ENCODE measurements at regions not wholly inside any gene's neighbourhood (a gene's known extent, or its start where the extent isn't known, plus 50 kb on each side); places are given as distances from the start of the nearest gene placed in this dataset.

GRCh38 chr18:76640438-76640837, 145.4 kb upstream of the ZNF516 start:
- no peak for DNase-seq (ENCODE audit: low spot score)
- TF ChIP-seq CTCF (IDR thresholded peaks at IDR 0.05; ENCODE audit: extremely low read depth, missing control alignments): no peak

- no peak for DNase-seq (ENCODE audit: low spot score)
- no peak for TF ChIP-seq CTCF (IDR thresholded peaks at IDR 0.05; ENCODE audit: extremely low read depth, missing control alignments)
Observed at GRCh38 chr18:76634564-76634963, 139.5 kb upstream of the ZNF516 start.

GRCh38 chr18:76633588-76634269, 138.7 kb upstream of the ZNF516 start:
- TF ChIP-seq CTCF (IDR thresholded peaks at IDR 0.05; ENCODE audit: extremely low read depth, missing control alignments): no peak
- DNase-seq (ENCODE audit: low spot score): no peak

- DNase-seq (ENCODE audit: low spot score): no peak
- TF ChIP-seq CTCF (IDR thresholded peaks at IDR 0.05; ENCODE audit: extremely low read depth, missing control alignments): no peak
Observed at GRCh38 chr18:76627444-76627843, 132.4 kb upstream of the ZNF516 start.

- DNase-seq (ENCODE audit: low spot score): no peak
- no peak for TF ChIP-seq CTCF (IDR thresholded peaks at IDR 0.05; ENCODE audit: extremely low read depth, missing control alignments)
Observed at GRCh38 chr18:76626991-76627390, 131.9 kb upstream of the ZNF516 start.

GRCh38 chr18:76622651-76623050, 127.6 kb upstream of the ZNF516 start:
- TF ChIP-seq CTCF (IDR thresholded peaks at IDR 0.05; ENCODE audit: extremely low read depth, missing control alignments): no peak
- DNase-seq (ENCODE audit: low spot score): no peak

GRCh38 chr18:76621782-76622495, 126.9 kb upstream of the ZNF516 start:
- no peak for DNase-seq (ENCODE audit: low spot score)
- TF ChIP-seq CTCF (IDR thresholded peaks at IDR 0.05; ENCODE audit: extremely low read depth, missing control alignments): no peak
